ENCODE measurements at regions not wholly inside any gene's neighbourhood (a gene's known extent, or its start where the extent isn't known, plus 50 kb on each side); places are given as distances from the start of the nearest gene placed in this dataset.

DNA sequence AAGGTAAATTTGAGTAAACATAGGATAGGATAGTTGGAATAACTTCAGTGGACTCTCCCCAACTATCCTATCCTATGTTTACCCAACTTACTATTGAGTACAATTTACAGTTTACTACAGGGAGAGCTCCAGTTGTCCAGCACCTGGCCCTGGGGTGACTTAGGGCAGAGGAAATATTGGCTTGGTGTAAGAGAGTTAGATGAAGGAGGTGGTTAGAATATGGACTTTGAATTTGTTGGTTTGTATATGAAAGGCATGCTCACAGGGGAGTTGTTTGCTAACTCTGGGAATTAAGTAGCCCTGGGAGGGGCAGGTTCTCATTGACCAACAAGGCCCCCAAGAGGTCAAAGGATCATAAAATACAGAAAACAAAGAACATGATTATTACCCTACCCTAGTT is 497.7 kb downstream of the ARL4A start:
- TF ChIP-seq POLR2AphosphoS5 (IDR thresholded peaks at IDR 0.05; ENCODE audit: low read depth) = no peak
- TF ChIP-seq, protein P1, sequence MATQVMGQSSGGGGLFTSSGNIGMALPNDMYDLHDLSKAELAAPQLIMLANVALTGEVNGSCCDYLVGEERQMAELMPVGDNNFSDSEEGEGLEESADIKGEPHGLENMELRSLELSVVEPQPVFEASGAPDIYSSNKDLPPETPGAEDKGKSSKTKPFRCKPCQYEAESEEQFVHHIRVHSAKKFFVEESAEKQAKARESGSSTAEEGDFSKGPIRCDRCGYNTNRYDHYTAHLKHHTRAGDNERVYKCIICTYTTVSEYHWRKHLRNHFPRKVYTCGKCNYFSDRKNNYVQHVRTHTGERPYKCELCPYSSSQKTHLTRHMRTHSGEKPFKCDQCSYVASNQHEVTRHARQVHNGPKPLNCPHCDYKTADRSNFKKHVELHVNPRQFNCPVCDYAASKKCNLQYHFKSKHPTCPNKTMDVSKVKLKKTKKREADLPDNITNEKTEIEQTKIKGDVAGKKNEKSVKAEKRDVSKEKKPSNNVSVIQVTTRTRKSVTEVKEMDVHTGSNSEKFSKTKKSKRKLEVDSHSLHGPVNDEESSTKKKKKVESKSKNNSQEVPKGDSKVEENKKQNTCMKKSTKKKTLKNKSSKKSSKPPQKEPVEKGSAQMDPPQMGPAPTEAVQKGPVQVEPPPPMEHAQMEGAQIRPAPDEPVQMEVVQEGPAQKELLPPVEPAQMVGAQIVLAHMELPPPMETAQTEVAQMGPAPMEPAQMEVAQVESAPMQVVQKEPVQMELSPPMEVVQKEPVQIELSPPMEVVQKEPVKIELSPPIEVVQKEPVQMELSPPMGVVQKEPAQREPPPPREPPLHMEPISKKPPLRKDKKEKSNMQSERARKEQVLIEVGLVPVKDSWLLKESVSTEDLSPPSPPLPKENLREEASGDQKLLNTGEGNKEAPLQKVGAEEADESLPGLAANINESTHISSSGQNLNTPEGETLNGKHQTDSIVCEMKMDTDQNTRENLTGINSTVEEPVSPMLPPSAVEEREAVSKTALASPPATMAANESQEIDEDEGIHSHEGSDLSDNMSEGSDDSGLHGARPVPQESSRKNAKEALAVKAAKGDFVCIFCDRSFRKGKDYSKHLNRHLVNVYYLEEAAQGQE (IDR thresholded peaks at IDR 0.05; ENCODE audit: insufficient replicate concordance, low read depth) = no peak
